HG02970 (cell line): ENCODE measurements at regions not wholly inside any gene's neighbourhood (a gene's known extent, or its start where the extent isn't known, plus 50 kb on each side); places are given as distances from the start of the nearest gene placed in this dataset.

Source experiments
- ATAC-seq: cut with Tn5 transposase; IDR thresholded peaks from one replicate; pipeline ENCODE4 v1.9.1; 2021; ENCODE audit warnings: mild to moderate bottlenecking, moderate library complexity, moderate number of reproducible peaks; ENCODE audit not compliant: unreplicated experiment, low FRiP score

DNA sequence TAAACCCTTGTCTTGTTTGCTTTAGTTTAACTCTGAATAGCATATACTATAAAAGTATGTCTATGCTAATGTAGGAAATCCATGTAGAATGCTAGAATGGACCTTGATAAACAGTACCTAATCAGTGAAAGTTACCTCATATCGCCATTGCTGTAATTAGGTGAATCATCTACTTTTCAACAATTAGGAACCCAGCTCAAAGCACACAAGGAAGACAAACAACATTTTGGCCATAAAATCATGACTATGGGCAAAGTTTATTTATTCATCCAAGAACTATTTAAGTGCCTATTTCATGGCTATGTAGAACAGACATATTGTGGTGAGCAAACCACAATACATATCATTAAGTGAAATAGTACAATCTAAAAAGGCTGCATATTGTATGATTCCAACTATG is 1043.2 kb downstream of the BRINP3 start:
- ATAC-seq = no peak

DNA sequence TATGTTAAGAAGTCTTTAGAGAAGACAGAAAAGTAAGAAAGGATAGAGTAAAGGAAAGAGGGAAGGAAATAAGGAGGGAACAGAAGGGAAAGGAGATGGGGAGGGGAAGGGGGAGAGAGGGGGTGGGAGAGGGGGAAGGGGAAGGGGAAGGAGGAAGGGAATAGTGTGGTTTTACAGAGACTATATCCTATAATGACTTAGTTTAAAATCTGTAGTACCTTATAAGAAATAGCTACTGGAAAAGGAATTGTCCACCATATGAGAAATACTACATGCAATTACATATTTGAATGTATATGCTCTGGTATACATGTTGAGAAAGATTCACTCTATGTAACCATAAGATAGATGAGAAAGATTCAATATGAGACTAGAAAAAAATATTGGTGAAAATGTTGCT is 1042.3 kb downstream of the BRINP3 start:
- ATAC-seq = no peak

DNA sequence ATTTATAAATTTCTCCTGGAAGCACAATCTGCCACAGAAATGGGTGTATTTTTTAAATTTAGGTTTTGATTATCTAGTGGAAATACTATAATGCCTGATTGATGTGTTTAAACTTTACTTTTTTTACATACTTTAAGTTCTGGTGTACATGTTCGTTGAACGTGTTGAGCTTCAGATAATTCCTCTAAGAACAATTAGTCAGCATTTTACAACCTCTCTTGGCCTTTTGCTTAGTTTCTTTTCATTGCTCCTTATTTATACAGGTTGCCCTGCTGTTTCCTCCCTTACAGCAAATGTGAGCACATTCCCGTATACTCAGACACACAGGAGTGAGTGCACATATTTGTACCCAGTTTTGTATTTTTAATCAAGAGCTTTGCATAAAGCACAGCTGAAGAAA is 1038.9 kb downstream of the BRINP3 start:
- no peak for ATAC-seq

- no peak for ATAC-seq
These were observed 1014.5 kb downstream of the BRINP3 start for GRCh38 chr1:189463166-189463565.

DNA sequence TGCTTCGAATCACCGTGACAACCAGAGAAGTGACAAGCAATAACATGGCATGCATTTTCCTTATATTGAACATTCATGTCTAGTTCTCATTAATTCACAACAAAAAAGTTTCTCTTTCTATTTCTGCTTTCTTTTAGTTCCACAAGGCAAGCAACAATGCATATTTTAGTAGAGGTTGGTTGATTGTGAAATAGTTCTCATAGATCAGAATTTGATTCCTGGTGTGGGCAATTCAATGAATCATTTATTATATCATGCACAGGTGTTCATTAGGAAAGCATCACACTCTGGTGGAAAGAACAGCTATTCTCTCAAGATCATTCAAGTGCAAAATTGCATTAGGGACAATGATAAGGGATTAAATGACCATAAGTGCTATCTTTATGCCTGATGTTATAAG is 980.9 kb downstream of the BRINP3 start:
- ATAC-seq = no peak

DNA sequence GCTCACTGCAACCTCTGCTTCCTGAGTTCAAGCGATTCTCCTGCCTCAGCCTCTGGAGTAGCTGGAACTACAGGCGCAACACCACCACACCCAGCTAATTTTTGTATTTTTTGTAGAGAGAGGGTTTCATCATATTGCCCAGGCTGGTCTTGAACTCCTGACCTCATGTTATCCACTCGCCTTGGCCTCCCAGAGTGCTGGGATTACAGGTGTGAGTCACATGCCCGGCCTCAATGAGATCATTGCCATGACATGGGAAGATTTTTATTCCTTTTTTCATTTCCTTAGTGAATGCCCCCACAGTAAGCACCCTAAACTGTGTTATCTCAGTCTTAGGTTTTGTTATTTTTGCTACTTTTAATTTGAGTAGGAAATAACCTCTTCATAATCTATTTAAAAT is 977.9 kb downstream of the BRINP3 start:
- ATAC-seq = no peak

DNA sequence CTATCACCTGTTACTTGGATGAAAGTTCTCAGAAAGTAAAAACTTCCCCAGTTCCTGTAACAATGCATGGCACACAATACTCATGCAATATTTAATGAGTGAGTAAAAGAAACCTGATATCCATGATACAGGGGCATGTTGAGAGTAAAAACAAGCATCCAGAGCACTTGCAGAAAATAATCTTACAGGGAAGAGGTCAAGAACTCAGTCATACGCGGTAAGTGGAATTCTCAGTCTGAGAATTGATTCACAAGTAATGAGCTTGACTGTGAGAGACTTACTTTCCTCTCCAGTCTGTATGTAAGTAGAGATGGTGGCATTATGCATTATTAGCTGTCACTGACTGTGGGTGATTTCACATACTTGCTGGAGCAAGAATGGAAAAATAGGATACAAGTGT is 976.9 kb downstream of the BRINP3 start:
- ATAC-seq = no peak

- ATAC-seq = no peak
These were observed 966.8 kb downstream of the BRINP3 start for GRCh38 chr1:189510827-189511226.

DNA sequence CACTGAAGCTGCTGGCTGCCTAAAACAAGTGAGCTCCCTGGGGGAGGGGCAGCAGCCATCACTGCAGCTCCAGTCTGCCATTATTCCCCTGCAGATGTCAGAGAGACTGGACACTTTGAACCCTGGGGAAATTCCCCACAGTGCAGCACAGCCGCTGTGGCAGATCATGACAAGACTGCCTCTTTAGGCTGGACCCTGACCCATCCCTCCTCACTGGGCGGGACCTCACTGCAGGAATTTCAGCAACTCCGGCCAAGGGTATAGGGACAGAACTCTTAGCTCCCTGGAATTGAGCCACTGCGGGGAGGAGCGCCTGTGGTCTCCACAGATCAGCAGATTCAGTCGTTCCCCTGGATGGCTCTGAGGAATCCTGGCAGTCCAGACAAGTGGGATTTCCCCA is 964.6 kb downstream of the BRINP3 start:
- no peak for ATAC-seq

DNA sequence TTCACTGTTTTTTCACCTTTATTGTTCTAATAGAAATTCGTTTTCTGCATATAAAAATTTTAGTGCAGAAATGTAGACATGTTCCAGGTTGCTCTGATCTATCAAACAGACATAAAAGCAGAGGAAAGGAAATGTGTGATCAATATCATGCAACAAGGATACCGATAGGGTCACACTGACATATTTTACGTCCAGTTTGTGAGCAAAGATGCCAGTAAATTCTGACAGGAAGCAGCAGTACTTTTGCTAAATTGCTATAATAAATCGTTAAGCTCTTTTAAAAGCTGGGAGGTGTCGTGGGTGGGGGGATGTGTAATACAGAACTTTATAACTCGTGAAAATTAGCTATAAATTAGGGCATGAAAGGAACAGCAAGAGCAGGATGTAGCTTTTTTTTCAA is 955.2 kb downstream of the BRINP3 start:
- ATAC-seq = no peak

DNA sequence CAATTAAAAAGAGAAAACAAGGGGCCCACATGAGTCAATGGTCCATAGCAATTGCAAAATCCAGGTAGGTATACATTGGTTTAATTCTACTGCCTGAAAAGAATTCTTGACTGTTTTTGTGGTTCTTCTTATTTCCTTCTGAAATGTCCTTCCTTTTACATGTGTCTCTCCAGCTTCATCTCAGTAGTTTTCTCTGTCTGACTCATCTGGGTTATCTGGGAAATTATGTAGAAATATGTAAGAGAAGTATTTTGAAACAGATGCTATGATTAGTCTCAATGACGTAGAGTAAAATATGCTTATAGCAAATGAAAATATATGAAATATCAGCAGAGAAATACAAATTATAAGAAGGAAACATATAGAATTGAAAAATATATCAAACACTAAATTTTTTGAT is 953.2 kb downstream of the BRINP3 start:
- ATAC-seq = no peak

GRCh38 chr1:189530162-189530561 is 947.5 kb downstream of the BRINP3 start:
- no peak for ATAC-seq

GRCh38 chr1:189538271-189538670 is 939.4 kb downstream of the BRINP3 start:
- ATAC-seq = no peak

GRCh38 chr1:189550498-189550897 is 927.2 kb downstream of the BRINP3 start:
- no peak for ATAC-seq

- no peak for ATAC-seq
These were observed 913.9 kb downstream of the BRINP3 start for GRCh38 chr1:189563784-189564183.

- no peak for ATAC-seq
These were observed 909.8 kb downstream of the BRINP3 start for GRCh38 chr1:189567890-189568289.

- ATAC-seq = no peak
These were observed 881.5 kb downstream of the BRINP3 start for GRCh38 chr1:189596197-189596596.

GRCh38 chr1:189597083-189597482 is 880.6 kb downstream of the BRINP3 start:
- no peak for ATAC-seq

- ATAC-seq = no peak
These were observed 872.4 kb downstream of the BRINP3 start for GRCh38 chr1:189605226-189605625.

- ATAC-seq = no peak
These were observed 871.6 kb downstream of the BRINP3 start for GRCh38 chr1:189606047-189606446.

- ATAC-seq = no peak
These were observed 870.7 kb downstream of the BRINP3 start for GRCh38 chr1:189606795-189607476.

GRCh38 chr1:189607477-189608096 is 870.1 kb downstream of the BRINP3 start:
- no peak for ATAC-seq
